ES-I3 (cell line): ENCODE measurements at regions not wholly inside any gene's neighbourhood (a gene's known extent, or its start where the extent isn't known, plus 50 kb on each side); places are given as distances from the start of the nearest gene placed in this dataset.
"Not testable (repeated sequence)": the region's sequence is repeated elsewhere in the genome, so short reads cannot be mapped to it uniquely, and the experiment has no call there.

ENCODE experiments used
- H3K36me3 ChIP-seq: 2 replicates; pipeline ENCODE4 v1.6.1; 2013; ENCODE audit warnings: mild to moderate bottlenecking, low read length, control low read depth, moderate library complexity; ENCODE audit not compliant: insufficient read depth
- H3K4me1 ChIP-seq: 2 replicates; pipeline ENCODE4 v1.6.1; 2013; ENCODE audit warnings: mild to moderate bottlenecking, control low read depth, low read length; ENCODE audit not compliant: insufficient read depth
- H3K9ac ChIP-seq: 2 replicates; pipeline ENCODE4 v1.6.1; 2013; ENCODE audit warnings: low read depth, mild to moderate bottlenecking, low read length, moderate library complexity
- H3K9me3 ChIP-seq: 2 replicates; pipeline ENCODE4 v1.6.1; 2013; ENCODE audit warnings: mild to moderate bottlenecking, low read length, moderate library complexity; ENCODE audit not compliant: control insufficient read depth, insufficient read depth

DNA sequence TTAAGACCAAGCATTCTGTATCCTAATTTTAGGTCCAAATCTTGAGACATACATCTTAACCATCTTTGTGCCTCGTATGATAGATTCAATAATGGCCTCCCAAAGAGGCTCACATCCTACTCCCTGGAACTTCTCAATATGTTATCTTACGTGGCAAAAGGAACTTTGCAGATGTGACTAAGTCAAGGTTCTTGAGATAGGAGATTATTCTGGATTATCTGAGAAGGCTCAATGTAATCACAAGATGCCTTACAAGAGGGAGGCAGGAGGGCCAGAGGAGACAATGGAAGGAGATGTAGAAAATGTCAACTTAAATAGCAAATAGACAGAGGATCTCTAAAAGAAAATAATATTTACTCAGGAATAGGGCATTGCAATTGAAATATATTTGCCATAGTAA, 548.9 kb downstream of the MATN1 start:
- Histone ChIP-seq H3K36me3 (no peaks in the 10 kb centered on the region), H3K9me3 (no peaks in the 10 kb centered on the region; the same call in 1 of the 2 replicates), H3K4me1 (peaks cover 4% of the 10 kb centered on the region; the same call in 1 of the 2 replicates), H3K9ac (no peak overlapping the region)

DNA sequence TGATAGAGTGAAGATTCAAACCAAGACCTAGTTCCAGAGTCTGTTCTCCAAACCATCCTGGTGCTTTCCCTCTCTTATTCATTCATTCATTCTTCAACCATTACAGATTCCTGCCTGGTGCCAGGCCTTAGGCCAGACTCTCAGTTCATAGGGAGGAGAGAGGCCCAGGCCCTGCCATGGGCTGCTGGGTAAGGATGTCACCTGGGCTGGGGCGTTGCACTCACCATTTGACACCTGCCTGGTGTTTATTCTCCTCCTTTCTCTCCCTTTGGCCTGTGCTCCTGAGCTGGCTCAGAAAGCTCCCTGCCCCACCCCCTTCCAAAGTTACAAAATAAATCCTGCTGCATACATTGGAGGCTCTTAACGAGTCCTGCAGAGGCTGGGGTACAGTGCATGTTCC, 549.8 kb downstream of the MATN1 start:
- no peak overlapping the region for H3K9ac ChIP-seq
- peaks cover 4% of the 10 kb centered on the region; the same call in 1 of the 2 replicates for H3K4me1 ChIP-seq
- H3K36me3 ChIP-seq, result no peaks in the 10 kb centered on the region
- H3K9me3 ChIP-seq, result no peaks in the 10 kb centered on the region; the same call in 1 of the 2 replicates

DNA sequence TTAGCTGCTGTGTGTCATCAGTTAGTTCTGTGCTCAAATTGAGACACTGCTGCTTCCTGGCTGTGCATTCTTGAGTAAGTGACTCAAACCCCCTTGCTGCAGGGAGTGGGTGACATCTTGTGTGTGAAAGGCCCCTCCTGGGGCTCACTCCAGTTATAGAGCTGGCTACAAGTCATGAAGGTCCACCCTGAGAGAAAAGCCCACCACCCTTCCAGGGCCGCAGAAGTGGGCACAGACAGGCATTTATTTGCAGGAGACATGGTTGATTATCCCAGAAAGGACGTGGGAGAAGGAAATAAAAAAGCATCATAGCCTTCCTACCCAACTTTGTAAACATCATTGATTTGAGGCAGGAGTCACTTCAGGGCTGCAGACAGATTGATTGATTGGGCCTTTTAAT, 550.6 kb downstream of the MATN1 start:
- H3K9ac ChIP-seq, result no peak overlapping the region

DNA sequence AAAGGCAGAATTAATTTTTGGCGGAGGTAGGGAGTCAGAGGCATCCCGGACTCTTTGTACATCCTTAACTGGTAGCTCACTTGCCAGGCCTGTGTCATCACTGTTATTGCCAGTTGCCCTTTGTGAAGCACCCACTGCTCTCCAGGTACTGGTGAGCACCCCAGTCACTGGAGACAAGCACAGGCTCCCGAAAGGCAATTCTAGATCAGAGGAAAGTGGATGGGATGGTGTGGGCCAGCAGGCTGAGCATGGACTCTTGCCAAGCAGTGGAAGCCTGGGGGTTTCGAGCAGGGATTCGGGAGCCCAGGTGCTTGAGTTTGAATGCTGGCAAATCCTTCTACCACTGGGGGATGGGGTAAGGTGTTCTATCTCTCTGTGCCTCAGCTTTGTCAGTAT, 551.1 kb downstream of the MATN1 start:
- Histone ChIP-seq H3K9me3 (no peaks in the 10 kb centered on the region; the same call in 1 of the 2 replicates), H3K9ac (no peak overlapping the region), H3K36me3 (no peaks in the 10 kb centered on the region), H3K4me1 (peaks cover 4% of the 10 kb centered on the region; the same call in 1 of the 2 replicates)

More for the DNA sequence above, 550.6 kb downstream of the MATN1 start:
- H3K9me3 ChIP-seq, result no peaks in the 10 kb centered on the region; the same call in 1 of the 2 replicates
- H3K36me3 ChIP-seq, result no peaks in the 10 kb centered on the region
- peaks cover 4% of the 10 kb centered on the region; the same call in 1 of the 2 replicates for H3K4me1 ChIP-seq

DNA sequence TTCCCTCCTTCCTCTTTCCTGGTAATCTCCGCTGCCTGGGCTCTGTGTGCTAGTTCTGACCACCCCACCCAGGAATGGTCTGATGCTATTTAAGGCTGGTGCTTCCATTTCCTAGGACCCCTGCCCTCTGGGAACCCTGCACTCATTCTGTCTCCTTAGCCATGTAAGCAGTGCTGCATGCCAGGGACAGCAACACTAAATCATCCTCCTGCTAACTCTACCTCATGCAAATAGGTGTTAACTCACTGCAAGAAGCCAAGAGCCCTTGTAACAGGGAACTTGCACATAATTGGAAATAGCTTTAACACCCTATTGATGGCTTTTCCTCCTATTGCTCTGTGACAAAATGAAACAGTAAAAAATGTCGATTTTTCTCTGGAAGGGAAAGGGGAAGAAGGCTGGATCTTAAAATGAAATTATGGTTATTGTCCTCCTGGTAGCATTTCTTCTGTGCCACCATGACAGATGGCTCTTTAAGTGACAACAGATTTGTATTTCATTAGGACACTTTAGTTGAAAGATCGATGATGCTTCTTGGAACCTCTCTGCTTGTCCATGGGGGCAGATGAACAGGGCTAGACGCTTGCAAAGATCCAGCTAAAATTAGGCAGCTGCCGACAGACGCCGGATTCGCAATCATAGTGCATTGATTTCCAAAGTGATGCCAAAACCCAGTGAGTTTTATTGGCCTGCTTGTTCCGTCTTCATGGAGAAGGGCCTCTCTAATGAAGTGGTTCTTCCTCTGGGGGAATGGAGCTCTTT, 551.7 kb downstream of the MATN1 start:
- Histone ChIP-seq H3K4me1 (peaks cover 4% of the 10 kb centered on the region; the same call in 1 of the 2 replicates), H3K9me3 (no peaks in the 10 kb centered on the region), H3K9ac (no peak overlapping the region)

DNA sequence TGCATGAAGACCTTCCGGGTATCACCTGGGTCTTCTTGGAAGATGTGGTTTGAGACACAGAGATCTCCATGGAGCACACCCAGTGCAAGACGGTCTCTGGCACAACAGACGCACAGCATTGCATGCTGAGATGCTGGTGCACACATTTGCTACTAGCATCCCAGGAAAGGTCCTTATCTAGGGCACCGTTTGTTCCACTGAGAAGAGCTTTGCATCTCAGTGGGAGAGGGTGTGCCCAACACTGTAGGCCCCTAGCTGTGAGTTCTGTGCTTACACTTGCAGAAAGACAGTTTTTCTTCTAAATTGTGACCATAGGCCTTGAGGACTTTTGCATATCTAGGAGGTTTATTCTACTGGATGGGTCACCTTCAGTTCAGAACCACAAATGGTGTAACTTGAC, 554.1 kb downstream of the MATN1 start:
- Histone ChIP-seq H3K9me3 (no peaks in the 10 kb centered on the region), H3K9ac (no peak overlapping the region), H3K36me3 (no peaks in the 10 kb centered on the region), H3K4me1 (peaks cover 4% of the 10 kb centered on the region; the same call in 1 of the 2 replicates)

More for the DNA sequence above, 551.7 kb downstream of the MATN1 start:
- no peaks in the 10 kb centered on the region for H3K36me3 ChIP-seq

DNA sequence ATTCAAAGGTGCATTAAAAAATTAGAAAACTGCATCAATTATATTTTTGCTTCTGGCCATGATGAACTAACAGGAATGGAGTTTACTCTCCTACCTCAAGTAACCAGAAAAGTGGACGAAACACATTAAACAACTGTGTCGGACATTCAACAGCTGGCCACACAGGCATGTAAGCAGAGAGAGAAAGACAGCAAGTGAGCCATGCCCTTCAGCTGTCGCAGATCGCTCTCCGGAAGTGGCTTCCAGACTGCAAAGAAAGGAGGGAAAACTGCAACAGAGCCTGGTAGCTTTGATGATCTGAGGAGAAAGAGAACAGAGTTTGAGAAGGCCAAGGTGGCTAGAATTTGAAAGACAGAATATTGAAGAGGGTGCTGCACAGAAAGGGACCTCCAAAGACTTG, 557.2 kb downstream of the MATN1 start:
- no peak overlapping the region for H3K9ac ChIP-seq
- no peaks in the 10 kb centered on the region for H3K4me1 ChIP-seq
- H3K36me3 ChIP-seq, result no peaks in the 10 kb centered on the region
- no peaks in the 10 kb centered on the region for H3K9me3 ChIP-seq

DNA sequence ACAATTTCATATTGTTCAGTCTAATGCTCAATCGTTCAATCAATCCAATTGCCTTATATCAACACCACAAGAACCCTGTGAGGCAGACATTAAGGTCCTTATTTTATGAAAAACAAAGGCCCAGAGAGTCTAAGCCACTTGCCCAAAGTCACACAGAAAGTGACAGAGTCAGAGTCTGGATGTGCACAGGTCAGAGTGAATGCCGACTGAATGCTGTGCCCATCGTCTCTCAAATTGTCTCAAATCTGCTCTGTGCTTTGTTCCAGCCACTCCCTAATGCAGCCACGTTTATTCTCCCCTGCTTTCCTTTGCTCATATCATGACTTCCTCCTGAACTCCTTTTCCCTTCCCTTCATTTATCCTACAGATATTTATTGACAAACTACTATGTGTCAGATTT, 558.3 kb downstream of the MATN1 start:
- H3K4me1 ChIP-seq, result no peaks in the 10 kb centered on the region
- no peaks in the 10 kb centered on the region for H3K36me3 ChIP-seq
- no peak overlapping the region for H3K9ac ChIP-seq
- no peaks in the 10 kb centered on the region for H3K9me3 ChIP-seq

DNA sequence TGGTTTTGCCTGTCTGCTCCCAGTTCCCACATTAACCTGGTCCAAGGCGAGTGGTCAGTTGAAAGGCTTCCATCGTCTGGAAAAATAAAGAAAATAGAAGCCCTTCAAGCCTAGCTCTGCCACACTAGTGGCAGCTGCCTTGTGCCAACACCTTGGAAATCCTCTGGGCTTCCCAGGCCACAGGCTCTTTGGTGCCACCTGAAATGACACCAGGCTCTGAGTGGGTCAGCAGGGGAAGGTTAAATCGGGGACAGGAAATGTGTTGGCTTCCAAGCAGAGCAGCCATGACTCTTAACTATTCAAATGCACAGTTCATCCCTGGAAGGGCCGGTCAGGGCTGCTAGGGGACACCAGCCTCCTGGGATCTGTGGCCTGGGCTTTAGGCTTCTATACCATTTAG, 558.7 kb downstream of the MATN1 start:
- no peaks in the 10 kb centered on the region for H3K9me3 ChIP-seq
- no peaks in the 10 kb centered on the region for H3K4me1 ChIP-seq
- H3K9ac ChIP-seq, result no peak overlapping the region
- no peaks in the 10 kb centered on the region for H3K36me3 ChIP-seq

DNA sequence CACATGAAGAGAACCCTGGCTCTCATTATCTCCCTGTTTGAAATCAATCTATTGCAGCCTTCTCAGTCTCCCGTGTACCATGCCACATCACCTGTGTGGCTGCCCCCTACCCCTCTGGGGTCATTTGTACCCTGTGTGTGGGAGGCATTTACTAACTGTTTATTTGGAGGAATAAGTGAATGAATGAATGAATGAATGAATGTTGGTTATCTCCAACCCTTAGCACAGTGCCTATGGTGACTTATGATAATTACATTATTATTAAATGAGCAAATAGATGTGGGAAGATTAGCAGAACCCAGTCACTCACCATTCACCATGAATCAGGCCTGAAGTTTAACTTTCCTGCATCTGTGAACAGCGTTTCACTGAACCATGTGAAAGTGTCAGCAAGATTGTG, 560.8 kb downstream of the MATN1 start:
- no peaks in the 10 kb centered on the region for H3K9me3 ChIP-seq
- no peak overlapping the region for H3K9ac ChIP-seq
- H3K4me1 ChIP-seq, result peaks cover 2% of the 10 kb centered on the region; the same call in 1 of the 2 replicates
- H3K36me3 ChIP-seq, result no peaks in the 10 kb centered on the region

DNA sequence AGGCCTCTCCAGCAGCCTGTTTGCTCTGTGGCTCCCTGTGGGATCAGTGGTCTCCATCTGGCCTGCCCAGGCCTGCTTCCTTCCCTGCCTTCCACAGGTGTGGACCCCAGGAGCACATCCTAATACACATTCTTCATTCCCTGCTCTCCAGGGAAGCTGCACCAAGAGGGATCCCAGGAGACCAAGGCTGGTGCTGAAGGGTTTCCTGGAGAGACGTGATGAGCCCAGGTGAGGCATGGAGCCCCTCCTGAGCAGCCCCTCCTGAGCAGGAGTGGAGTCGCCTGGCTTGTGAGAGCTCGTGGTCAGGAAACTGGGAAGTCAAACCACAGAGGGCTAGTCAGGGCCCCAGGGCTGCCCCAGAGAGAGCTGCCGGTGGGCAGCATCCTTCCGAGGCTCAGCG, 561.4 kb downstream of the MATN1 start:
- no peaks in the 10 kb centered on the region for H3K9me3 ChIP-seq
- H3K9ac ChIP-seq, result no peak overlapping the region
- peaks cover 6% of the 10 kb centered on the region; the same call in 1 of the 2 replicates for H3K4me1 ChIP-seq
- H3K36me3 ChIP-seq, result no peaks in the 10 kb centered on the region

DNA sequence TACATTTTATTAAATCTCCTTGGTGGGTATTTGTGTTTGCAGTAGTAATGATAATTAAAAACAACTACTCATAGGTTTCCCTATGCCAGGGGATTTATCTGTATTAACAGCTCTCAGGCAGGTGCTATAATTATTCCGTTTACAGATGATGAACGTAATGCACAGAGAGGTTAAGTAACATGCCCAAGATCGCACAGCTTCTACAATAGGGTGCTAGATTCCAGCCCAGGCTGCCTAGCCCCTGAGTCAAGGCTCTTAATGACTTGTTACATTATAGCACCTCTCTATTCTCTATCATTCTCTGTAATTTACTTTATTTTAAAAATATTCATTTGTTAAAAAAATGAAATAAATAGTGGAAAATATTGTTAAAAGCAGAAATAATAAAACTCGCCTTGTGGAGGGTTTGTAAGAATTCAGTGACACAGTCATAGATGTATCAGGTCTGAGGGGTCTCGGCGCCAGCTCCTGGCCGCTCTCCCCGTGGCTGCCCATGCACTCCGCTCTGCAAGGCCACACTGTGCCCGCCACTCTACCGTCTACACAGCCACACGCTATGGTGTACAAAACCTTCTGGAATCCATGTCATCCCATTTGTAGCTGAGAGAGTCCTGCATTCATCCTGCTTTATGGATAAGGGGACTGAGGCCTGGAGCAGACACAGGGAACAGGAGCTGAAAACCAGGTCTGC, 562.2 kb downstream of the MATN1 start:
- no peaks in the 10 kb centered on the region for H3K9me3 ChIP-seq

DNA sequence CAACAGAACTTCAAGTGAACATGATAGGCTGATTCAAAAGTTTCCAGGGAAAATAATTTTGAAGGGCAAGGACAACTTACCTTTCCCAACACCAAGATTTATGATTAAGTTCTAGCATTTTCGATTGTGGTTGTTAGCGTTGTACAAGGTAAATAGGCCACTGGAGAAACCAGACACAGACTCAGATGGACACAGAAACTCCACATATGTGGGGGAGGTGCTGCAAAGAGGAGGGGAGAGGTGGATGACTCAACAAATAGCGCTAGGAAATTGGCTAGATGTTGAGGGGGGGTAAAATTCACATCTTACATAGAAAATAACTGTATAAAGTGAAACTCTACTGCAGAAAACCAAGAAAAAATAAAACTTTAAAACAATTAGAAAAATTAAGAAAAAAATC, 564.4 kb downstream of the MATN1 start:
- Histone ChIP-seq H3K4me1 (peaks cover 6% of the 10 kb centered on the region; the same call in 1 of the 2 replicates), H3K36me3 (no peaks in the 10 kb centered on the region), H3K9me3 (no peaks in the 10 kb centered on the region), H3K9ac (no peak overlapping the region)

More for the DNA sequence above, 562.2 kb downstream of the MATN1 start:
- H3K36me3 ChIP-seq, result no peaks in the 10 kb centered on the region
- no peak overlapping the region for H3K9ac ChIP-seq
- H3K4me1 ChIP-seq, result peaks cover 6% of the 10 kb centered on the region; the same call in 1 of the 2 replicates

DNA sequence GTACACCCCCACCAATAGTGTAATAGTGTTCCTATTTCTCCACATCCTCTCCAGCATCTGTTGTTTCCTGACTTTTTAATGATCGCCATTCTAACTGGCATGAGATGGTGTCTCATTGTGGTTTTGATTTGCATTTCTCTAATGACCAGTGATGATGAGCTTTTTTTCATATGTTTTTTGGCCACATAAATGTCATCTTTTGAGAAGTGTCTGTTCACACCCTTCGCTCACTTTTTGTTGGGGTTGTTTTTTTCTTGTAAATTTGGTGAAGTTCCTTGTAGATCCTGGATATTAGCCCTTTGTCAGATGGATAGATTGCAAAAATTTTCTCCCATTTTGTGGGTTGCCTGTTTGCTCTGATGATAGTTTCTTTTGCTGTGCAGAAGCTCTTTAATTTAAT, 567.7 kb downstream of the MATN1 start:
- not testable (repeated sequence) for H3K36me3 ChIP-seq, H3K9ac ChIP-seq, H3K9me3 ChIP-seq

DNA sequence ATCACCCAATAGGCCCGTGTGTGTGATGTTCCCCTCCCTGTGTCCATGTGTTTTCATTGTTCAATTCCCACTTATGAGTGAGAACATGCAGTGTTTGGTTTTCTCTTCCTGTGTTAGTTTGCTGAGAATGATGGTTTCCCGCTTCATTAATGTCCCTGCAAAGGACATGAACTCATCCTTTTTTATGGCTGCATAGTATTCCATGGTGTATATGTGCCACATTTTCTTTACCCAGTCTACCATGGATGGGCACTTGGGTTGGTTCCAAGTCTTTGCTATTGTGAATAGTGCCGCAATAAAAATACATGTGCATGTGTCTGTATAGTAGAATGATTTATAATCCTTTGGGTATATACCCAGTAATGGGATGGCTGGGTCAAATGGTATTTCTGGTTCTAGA, 568.1 kb downstream of the MATN1 start:
- not testable (repeated sequence) for H3K9me3 ChIP-seq, H3K36me3 ChIP-seq, H3K4me1 ChIP-seq, H3K9ac ChIP-seq

More for the DNA sequence above, 567.7 kb downstream of the MATN1 start:
- H3K4me1 ChIP-seq, result not testable (repeated sequence)
